Esophagus muscularis mucosa (tissue), 4 donors: ENCODE measurements at regions not wholly inside any gene's neighbourhood (a gene's known extent, or its start where the extent isn't known, plus 50 kb on each side); places are given as distances from the start of the nearest gene placed in this dataset.
A peak's percentile ranks its signal among the peaks of the same experiment; 100 is the strongest.

ENCODE experiments used
- DNase-seq: peaks from one replicate; pipeline ENCODE4 v3.0.0-alpha.2; 2017; ENCODE audit errors: extremely low spot score
- H3K27ac ChIP-seq, 4 donors: fragments of 200-600 bp; sonication (generic); replicated peaks in 1 of 4; 1 replicate in 3 of 4; 2 replicates in 1 of 4; pipeline ENCODE4 v1.5.1; 2016 to 2019; ENCODE audit warnings: mild to moderate bottlenecking in 1 of 4
- H3K27me3 ChIP-seq, 4 donors: fragments of 200-600 bp; sonication (generic); one replicate each; pipeline versions ENCODE4 v1.5.1 to v1.6.0; 2016 to 2019
- H3K36me3 ChIP-seq, 4 donors: fragments of 200-600 bp; sonication (generic); one replicate each; pipeline ENCODE4 v1.5.1; 2016 to 2019
- H3K4me1 ChIP-seq, 4 donors: fragments of 200-600 bp; sonication (generic); one replicate each; pipeline ENCODE4 v1.5.1; 2016 to 2019
- H3K4me3 ChIP-seq, 4 donors: fragments of 200-600 bp; sonication (generic); 1 replicate in 2 of 4; 2 replicates in 2 of 4; pipeline ENCODE4 v1.5.1; 2016 to 2019; ENCODE audit warnings: mild to moderate bottlenecking in 4 of 4, moderate library complexity in 1 of 4
- H3K9me3 ChIP-seq, 4 donors: fragments of 200-600 bp; sonication (generic); 1 replicate in 3 of 4; 2 replicates in 1 of 4; pipeline ENCODE4 v1.5.1; 2016 to 2019
- CTCF ChIP-seq, 3 experiments: fragments of 200-600 bp in 2 of 3; fragments of 450-650 bp in 1 of 3; sonication (generic) in 2 of 3; IDR thresholded peaks; one replicate each; pipeline ENCODE4 v1.5.1; 2017 to 2019; ENCODE audit warnings: antibody characterized with exemption in 3 of 3, mild to moderate bottlenecking in 2 of 3, moderate library complexity in 1 of 3
- EP300 ChIP-seq: sonication (generic); formaldehyde crosslinking; IDR thresholded peaks from one replicate; pipeline ENCODE4 v1.6.1; 2017; ENCODE audit warnings: antibody characterized with exemption
- POLR2A ChIP-seq: fragments of 450-650 bp; IDR thresholded peaks from one replicate; pipeline ENCODE4 v1.6.1; 2017; ENCODE audit warnings: antibody characterized with exemption, moderate library complexity, mild to moderate bottlenecking, low read depth
- POLR2AphosphoS5 ChIP-seq, 2 donors: sonication (generic); formaldehyde crosslinking; IDR thresholded peaks; one replicate each; pipeline ENCODE4 v1.6.1; 2017; ENCODE audit warnings: antibody characterized with exemption in 2 of 2
- WGBS: methylation state at CpG from one replicate; pipeline ENCODE4 v1.1.5; 2018; 5-methylcytosine and 5-hydroxymethylcytosine counted together
- intact Hi-C: fragments of 100-400 bp; cut with DNase I; formaldehyde crosslinking; loops from one replicate; pipeline ENCODE4 v1.15.1; 2023

DNA sequence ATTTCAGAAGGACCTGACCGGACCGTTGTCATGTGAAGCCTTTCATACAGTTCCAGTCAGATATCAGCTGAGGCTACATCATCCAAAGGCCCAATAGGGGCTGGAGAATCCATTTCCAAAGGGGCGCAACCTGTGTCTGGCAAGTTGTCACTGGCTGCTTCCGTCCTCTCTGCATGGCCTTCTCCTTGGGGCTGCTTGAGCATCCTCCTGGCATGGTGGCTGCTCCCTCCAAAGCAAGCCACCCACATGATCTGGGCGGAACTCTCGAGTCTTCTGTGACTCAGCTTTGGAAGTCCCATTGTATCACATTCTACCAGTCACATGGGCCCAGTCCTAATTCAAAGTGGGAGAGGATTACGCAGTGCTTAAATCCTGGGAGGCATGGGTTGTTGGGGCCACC is 207.0 kb upstream of the SHH start:
- Histone ChIP-seq H3K27ac (no peak overlapping the region), H3K4me3 (no peak overlapping the region), H3K36me3 (no peaks in the 10 kb centered on the region), H3K4me1 (no peaks in the 10 kb centered on the region), H3K27me3 (peaks cover 0 to 12% (median 0%) of the 10 kb centered on the region in 4 donors), H3K9me3 (peaks cover 0 to 7% (median 2%) of the 10 kb centered on the region in 4 donors)
- TF ChIP-seq EP300 (no peak), POLR2A (no peak)
- DNase-seq, result no peak
- intact Hi-C loops, result no loop called here
- WGBS, result 79% methylated on average over 7 of the region's 7 CpGs

DNA sequence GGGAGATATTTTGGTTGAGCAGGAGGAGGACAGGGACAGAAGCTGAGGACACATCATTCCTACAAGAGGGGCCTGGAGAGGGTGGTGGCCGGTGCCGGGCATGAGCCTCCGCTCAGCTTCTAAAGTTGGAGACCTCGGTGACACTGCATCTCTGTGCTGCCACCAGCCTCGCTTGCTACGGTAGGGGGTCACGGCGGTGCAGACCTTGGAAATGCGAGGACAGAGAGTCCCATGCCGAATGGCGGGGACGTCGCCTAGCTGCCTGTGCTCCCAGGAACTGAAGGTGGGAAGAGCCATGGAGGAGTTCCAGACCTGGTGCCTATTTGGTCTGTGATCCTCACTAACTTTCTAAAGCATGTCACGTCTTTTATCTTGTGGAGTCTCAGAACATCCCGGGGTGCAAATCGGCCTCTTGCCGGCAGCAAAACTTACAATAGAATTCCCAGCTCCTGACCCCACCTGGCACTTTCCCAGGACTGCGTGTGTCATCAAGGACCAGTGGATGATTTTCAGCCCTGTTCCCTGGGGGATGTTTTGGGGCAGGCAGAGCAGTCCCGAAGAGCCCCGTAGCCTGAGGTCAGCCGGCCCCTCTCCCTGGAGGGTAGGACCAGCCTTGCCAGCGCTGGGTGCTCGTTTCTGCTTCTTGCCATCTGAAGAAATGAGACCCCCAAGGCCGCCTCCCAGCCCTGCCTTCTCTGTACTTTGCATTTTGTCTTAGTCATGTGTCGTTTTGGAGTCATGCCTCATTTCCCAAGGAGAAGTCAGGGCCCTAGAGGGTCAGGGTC is 205.8 kb upstream of the SHH start:
- Histone ChIP-seq H3K27ac (no peak overlapping the region), H3K9me3 (peaks cover 0 to 12% (median 3%) of the 10 kb centered on the region in 4 donors), H3K36me3 (no peaks in the 10 kb centered on the region), H3K27me3 (peaks cover 0 to 12% (median 0%) of the 10 kb centered on the region in 4 donors), H3K4me3 (no peak overlapping the region), H3K4me1 (no peaks in the 10 kb centered on the region)
- no peak for TF ChIP-seq EP300
- TF ChIP-seq CTCF (IDR thresholded peaks at IDR 0.05), result no peak
- no peak for TF ChIP-seq POLR2A
- TF ChIP-seq POLR2AphosphoS5 (IDR thresholded peaks at IDR 0.05), result no peak
- 86% methylated on average over 20 of the region's 25 CpGs for WGBS
- DNase-seq, result no peak
- intact Hi-C loops, result no loop called here

GRCh38 chr7:156017431-156017830 is 205.2 kb upstream of the SHH start:
- 82% methylated on average over 7 of the region's 8 CpGs for WGBS
- no peak overlapping the region for H3K4me3 ChIP-seq
- no peaks in the 10 kb centered on the region for H3K4me1 ChIP-seq
- DNase-seq, result no peak
- peaks cover 0 to 12% (median 0%) of the 10 kb centered on the region in 4 donors for H3K27me3 ChIP-seq
- peaks cover 0 to 12% (median 3%) of the 10 kb centered on the region in 4 donors for H3K9me3 ChIP-seq
- no peak overlapping the region for H3K27ac ChIP-seq
- H3K36me3 ChIP-seq, result no peaks in the 10 kb centered on the region
- TF ChIP-seq POLR2AphosphoS5 (IDR thresholded peaks at IDR 0.05) (no peak), POLR2A (no peak), CTCF (IDR thresholded peaks at IDR 0.05) (no peak), EP300 (no peak)
- intact Hi-C loops, result no loop called here

DNA sequence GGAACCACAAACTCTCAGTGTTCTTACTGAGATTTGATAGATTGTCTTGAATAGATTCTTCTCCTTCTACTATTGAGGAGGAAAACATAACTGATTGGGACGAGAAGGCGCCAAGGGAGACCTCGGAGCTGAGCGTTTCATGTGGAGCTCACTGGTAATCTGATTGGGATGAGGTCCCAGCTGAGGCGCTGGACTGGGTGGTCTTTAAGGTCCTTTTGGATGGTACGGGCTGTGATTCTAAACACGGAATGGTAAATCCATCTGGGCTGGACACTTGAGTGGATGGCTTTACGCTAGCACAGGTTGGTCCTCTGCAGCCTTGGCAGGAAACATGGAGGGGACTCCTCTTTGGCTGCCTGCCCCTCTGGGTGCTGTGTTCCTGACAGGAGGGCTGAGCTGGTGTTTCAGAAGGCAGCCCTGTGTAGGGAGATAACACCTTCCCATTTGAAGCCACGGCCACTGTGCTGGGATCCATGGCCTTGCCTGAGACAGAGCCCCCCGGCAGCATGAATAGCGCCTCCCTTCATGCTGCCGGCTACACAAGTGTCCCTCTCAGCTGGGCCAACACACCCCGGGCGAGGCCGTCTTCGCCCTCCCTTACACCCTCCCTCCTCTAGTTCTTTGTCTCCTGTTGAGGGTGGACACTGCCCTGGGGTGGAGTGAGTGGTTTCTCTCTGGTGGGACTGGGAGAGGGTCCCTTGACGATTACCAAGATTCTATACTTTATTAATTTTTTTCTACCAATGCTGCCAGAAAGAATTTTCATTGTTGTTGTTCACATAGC is 203.2 kb upstream of the SHH start:
- TF ChIP-seq EP300, result no peak
- TF ChIP-seq POLR2A, result no peak
- no peak for TF ChIP-seq POLR2AphosphoS5 (IDR thresholded peaks at IDR 0.05)
- TF ChIP-seq CTCF (IDR thresholded peaks at IDR 0.05), result no peak
- H3K27ac ChIP-seq, result no peak overlapping the region
- H3K36me3 ChIP-seq, result no peaks in the 10 kb centered on the region
- whole genome bisulfite sequencing, result 82% methylated on average over 17 of the region's 17 CpGs
- peak; percentile 70 for DNase-seq
- no peaks in the 10 kb centered on the region for H3K4me1 ChIP-seq
- H3K9me3 ChIP-seq, result peaks cover 0 to 12% (median 3%) of the 10 kb centered on the region in 4 donors
- H3K27me3 ChIP-seq, result peaks cover 0 to 12% (median 0%) of the 10 kb centered on the region in 4 donors
- intact Hi-C loops, result no loop called here
- H3K4me3 ChIP-seq, result no peak overlapping the region

DNA sequence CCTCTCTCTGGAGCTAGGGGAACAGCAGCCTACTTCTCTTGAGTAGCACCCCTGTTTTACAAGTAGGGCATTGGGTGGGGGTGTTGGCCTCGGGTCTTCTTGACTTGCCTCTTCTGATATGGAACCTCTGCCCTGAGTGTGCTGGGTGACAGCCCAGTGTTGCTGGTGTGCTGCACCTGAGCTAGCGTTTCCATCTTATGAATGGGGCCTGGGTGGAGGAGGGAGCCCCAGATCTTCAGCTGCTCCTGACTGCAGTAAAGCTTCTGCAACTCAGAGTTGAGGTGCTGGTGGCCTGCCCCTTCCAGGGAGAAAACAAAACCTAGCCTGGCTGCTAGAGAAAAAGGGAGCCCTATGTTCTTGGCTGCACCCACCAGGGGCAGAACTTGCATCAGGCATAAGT is 202.5 kb upstream of the SHH start:
- H3K4me1 ChIP-seq, result no peaks in the 10 kb centered on the region
- no peak overlapping the region for H3K4me3 ChIP-seq
- H3K9me3 ChIP-seq, result peaks cover 0 to 12% (median 3%) of the 10 kb centered on the region in 4 donors
- no peak for TF ChIP-seq EP300
- TF ChIP-seq POLR2AphosphoS5 (IDR thresholded peaks at IDR 0.05), result no peak
- no peak for TF ChIP-seq CTCF (IDR thresholded peaks at IDR 0.05)
- TF ChIP-seq POLR2A, result no peak
- intact Hi-C loops, result no loop called here
- H3K36me3 ChIP-seq, result no peaks in the 10 kb centered on the region
- DNase-seq, result peak; percentile 75
- WGBS, result no CpG with 5 or more reads among the region's 2 CpGs
- H3K27ac ChIP-seq, result no peak overlapping the region
- peaks cover 0 to 8% (median 0%) of the 10 kb centered on the region in 4 donors for H3K27me3 ChIP-seq
